Glutamatergic neuron (in vitro differentiated cells): ENCODE measurements at regions not wholly inside any gene's neighbourhood (a gene's known extent, or its start where the extent isn't known, plus 50 kb on each side); places are given as distances from the start of the nearest gene placed in this dataset.

Experiments
- DNase-seq: peaks from one replicate; pipeline ENCODE4 v3.0.0; 2022
- H3K27ac Mint-ChIP-seq: one replicate; pipeline ENCODE4 v1.8.0; 2020; ENCODE audit warnings: mild to moderate bottlenecking, mixed read lengths, inconsistent platforms; ENCODE audit not compliant: unreplicated experiment
- H3K27me3 Mint-ChIP-seq: one replicate; pipeline ENCODE4 v1.8.0; 2020; ENCODE audit warnings: mild to moderate bottlenecking, moderate library complexity, mixed read lengths, inconsistent platforms; ENCODE audit not compliant: unreplicated experiment
- H3K36me3 Mint-ChIP-seq: one replicate; pipeline ENCODE4 v1.8.0; 2020; ENCODE audit warnings: mild to moderate bottlenecking, mixed read lengths, inconsistent platforms; ENCODE audit not compliant: unreplicated experiment
- H3K4me1 Mint-ChIP-seq: one replicate; pipeline ENCODE4 v1.8.0; 2020; ENCODE audit warnings: mild to moderate bottlenecking, low read depth, mixed read lengths, inconsistent platforms; ENCODE audit not compliant: unreplicated experiment
- H3K4me3 Mint-ChIP-seq: one replicate; pipeline ENCODE4 v1.8.0; 2020; ENCODE audit warnings: mild to moderate bottlenecking, mixed read lengths, inconsistent platforms; ENCODE audit not compliant: unreplicated experiment
- H3K9me3 Mint-ChIP-seq: one replicate; pipeline ENCODE4 v1.8.0; 2020; ENCODE audit warnings: mild to moderate bottlenecking, moderate library complexity, mixed read lengths, inconsistent platforms; ENCODE audit not compliant: unreplicated experiment
- TF ChIP-seq, protein P1 (sequence below): fragments of 200-600 bp; sonication (generic); IDR thresholded peaks from one replicate; pipeline ENCODE4 v1.5.0; 2021; ENCODE audit not compliant: partially characterized antibody, unreplicated experiment

DNA sequence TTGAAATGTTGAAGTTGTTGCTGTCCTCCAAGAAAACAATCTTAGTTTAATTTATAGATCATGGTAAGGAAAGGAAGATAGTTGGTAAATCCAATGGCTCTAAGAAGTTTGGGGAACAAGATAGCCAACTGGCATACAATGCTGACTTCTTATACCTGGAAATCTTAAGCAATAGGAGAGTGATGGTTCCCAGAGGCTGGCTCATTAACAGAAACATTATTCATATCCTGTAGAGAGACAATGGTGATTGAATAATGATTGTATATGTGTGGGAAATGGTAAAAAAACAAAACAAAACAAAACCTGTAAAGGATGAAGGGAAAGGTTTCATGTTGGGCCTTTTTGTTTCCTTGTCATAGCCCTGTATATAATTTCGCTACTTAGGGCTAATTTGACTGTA lies 174.9 kb upstream of the CTSO start:
- Mint-ChIP-seq H3K27ac (no peak overlapping the region), H3K4me3 (no peak overlapping the region), H3K4me1 (no peaks in the 10 kb centered on the region), H3K36me3 (peaks cover 6% of the 10 kb centered on the region), H3K27me3 (no peaks in the 10 kb centered on the region), H3K9me3 (no peaks in the 10 kb centered on the region)
- TF ChIP-seq, protein P1, sequence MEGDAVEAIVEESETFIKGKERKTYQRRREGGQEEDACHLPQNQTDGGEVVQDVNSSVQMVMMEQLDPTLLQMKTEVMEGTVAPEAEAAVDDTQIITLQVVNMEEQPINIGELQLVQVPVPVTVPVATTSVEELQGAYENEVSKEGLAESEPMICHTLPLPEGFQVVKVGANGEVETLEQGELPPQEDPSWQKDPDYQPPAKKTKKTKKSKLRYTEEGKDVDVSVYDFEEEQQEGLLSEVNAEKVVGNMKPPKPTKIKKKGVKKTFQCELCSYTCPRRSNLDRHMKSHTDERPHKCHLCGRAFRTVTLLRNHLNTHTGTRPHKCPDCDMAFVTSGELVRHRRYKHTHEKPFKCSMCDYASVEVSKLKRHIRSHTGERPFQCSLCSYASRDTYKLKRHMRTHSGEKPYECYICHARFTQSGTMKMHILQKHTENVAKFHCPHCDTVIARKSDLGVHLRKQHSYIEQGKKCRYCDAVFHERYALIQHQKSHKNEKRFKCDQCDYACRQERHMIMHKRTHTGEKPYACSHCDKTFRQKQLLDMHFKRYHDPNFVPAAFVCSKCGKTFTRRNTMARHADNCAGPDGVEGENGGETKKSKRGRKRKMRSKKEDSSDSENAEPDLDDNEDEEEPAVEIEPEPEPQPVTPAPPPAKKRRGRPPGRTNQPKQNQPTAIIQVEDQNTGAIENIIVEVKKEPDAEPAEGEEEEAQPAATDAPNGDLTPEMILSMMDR, result no peak
- DNase-seq, result no peak

DNA sequence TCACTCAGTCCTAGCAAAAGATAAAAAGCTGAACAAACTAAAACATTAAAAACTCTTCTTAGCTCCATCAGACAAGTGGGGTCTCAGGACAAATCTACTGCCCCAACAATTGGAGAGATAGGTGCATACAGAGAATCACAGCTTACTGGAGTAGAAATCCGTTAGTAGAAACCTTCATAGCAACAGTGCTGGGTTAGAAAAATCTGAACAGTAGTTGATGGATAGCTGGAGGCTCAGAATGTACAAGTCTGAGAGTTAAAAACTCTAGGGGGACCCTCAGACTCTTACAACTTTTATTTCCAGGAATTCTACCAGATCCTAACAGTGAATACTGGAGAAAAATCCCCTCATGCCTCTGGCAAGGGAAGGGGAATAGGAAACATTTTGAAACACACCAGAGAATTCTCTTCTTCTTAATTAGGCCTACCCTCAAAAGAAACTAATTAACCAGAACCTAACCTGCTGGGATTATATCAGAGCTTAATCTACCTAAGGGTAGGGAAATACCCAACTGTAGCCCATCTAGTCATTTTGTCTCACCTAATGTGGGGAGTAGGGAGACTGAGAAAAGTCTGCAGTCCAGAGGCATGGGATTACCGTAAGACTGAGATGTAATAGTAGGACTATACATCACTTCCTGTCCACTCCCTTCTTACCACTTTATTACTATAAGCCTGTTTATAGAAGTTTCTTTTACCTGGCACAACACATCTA lies 165.0 kb upstream of the CTSO start:
- H3K36me3 Mint-ChIP-seq, result no peaks in the 10 kb centered on the region
- H3K4me1 Mint-ChIP-seq, result no peaks in the 10 kb centered on the region
- no peaks in the 10 kb centered on the region for H3K9me3 Mint-ChIP-seq
- TF ChIP-seq, protein P1, result no peak
- no peak overlapping the region for H3K27ac Mint-ChIP-seq
- DNase-seq, result no peak
- no peak overlapping the region for H3K4me3 Mint-ChIP-seq
- no peaks in the 10 kb centered on the region for H3K27me3 Mint-ChIP-seq

DNA sequence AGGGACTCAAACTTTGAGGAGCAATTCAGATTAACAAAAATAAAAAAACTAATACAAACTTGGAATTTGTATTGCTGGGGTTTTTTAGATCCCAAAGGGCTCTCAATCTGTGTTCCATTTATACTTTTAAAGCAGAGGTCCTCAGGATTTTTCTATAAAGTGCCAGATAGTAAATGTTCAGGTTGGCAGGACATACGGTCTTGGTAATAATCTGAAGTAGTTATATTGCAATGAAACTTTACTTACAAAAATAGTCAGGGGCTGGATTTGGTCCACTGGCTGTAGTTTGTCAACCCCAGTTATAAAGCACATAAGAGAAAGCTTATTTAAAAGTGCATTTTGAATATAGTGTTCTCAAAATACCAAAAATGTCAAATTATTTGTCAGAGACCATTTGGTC lies 164.1 kb upstream of the CTSO start:
- H3K9me3 Mint-ChIP-seq, result no peaks in the 10 kb centered on the region
- no peaks in the 10 kb centered on the region for H3K36me3 Mint-ChIP-seq
- H3K4me3 Mint-ChIP-seq, result no peak overlapping the region
- no peak overlapping the region for H3K27ac Mint-ChIP-seq
- no peak for DNase-seq
- no peaks in the 10 kb centered on the region for H3K27me3 Mint-ChIP-seq
- no peaks in the 10 kb centered on the region for H3K4me1 Mint-ChIP-seq
- TF ChIP-seq, protein P1, result no peak

DNA sequence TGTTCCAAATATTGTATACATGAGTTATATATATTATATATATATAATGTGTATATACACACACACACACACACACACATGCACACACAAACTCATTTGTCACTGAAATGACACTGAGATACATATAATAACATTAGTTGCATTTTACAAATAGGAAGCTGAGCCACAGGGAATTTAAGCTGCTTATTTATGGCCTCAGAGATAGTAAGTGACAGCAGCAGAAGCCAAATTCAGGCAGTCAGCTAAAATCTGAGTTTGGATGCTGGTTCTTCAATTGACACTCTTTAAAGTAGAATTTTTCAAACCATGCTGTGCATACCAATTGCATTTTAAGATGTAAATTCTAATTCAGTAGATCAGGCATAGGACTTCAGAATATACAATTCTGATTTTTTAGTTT lies 163.3 kb upstream of the CTSO start:
- Mint-ChIP-seq H3K27ac (no peak overlapping the region), H3K36me3 (no peaks in the 10 kb centered on the region)

DNA sequence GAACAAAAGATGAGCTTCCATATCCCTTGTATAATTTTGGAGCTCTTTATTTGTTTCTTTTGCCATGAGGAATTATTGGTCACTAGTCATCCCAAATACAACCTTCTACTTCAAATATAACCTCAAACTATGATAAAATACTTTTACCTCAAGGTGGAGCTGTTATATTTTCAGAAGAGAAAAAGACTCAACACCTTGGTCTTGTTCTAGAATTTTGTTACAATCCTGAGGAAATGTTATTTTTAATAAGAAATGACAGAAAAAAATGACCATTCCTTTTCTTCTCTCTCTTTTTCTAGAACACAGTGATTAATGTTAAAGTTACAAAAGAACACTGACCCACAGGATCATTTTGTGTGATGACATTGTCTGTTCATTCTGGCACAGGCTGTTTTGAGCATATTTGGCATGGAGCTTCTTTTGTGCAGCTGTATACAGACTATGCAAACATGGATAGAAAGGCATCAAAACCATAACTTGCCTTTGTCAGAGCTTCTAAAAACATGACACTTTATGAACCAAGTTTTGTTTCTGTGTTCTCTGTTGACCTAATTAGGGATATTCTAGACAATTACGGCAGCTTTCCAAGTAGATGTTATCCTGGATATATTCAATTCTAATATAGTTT lies 159.6 kb upstream of the CTSO start:
- H3K9me3 Mint-ChIP-seq, result no peaks in the 10 kb centered on the region
- H3K4me1 Mint-ChIP-seq, result no peaks in the 10 kb centered on the region
- no peak for DNase-seq
- no peaks in the 10 kb centered on the region for H3K27me3 Mint-ChIP-seq
- no peak overlapping the region for H3K4me3 Mint-ChIP-seq
- TF ChIP-seq, protein P1, result no peak
- no peaks in the 10 kb centered on the region for H3K36me3 Mint-ChIP-seq
- no peak overlapping the region for H3K27ac Mint-ChIP-seq

More for the DNA sequence above, 163.3 kb upstream of the CTSO start:
- no peaks in the 10 kb centered on the region for H3K4me1 Mint-ChIP-seq
- H3K9me3 Mint-ChIP-seq, result no peaks in the 10 kb centered on the region
- no peaks in the 10 kb centered on the region for H3K27me3 Mint-ChIP-seq
- no peak for DNase-seq
- TF ChIP-seq, protein P1, result no peak
- H3K4me3 Mint-ChIP-seq, result no peak overlapping the region
